Natural killer cell (primary cell): ENCODE measurements at regions not wholly inside any gene's neighbourhood (a gene's known extent, or its start where the extent isn't known, plus 50 kb on each side); places are given as distances from the start of the nearest gene placed in this dataset.

ENCODE experiments used
- ATAC-seq, 3 donors: fragments of 150-1000 bp in 2 of 3; fragments of 200-7000 bp in 1 of 3; cut with Tn5 transposase; 1 replicate in 1 of 3; 2 replicates in 2 of 3; pipeline ENCODE4 v1.10.0; 2021; ENCODE audit warnings: mild to moderate bottlenecking in 2 of 3, moderate library complexity in 2 of 3
- DNase-seq, 2 donors: peaks; one replicate each; pipeline versions ENCODE4 v3.0.0 to v3.0.0-alpha.2; 2013 to 2021; ENCODE audit warnings: mixed read lengths in 1 of 2
- H3K27ac ChIP-seq: one replicate; pipeline ENCODE4 v1.5.1; 2013; ENCODE audit warnings: mild to moderate bottlenecking, low read length
- H3K27me3 ChIP-seq: one replicate; pipeline ENCODE4 v1.6.1; 2013; ENCODE audit warnings: low read length; ENCODE audit not compliant: control insufficient read depth, insufficient read depth
- H3K36me3 ChIP-seq: one replicate; pipeline ENCODE4 v1.6.1; 2013; ENCODE audit warnings: low read length; ENCODE audit not compliant: control insufficient read depth, insufficient read depth
- H3K4me1 ChIP-seq: one replicate; pipeline ENCODE4 v1.6.1; 2013; ENCODE audit warnings: low read length; ENCODE audit not compliant: control insufficient read depth, insufficient read depth
- H3K4me3 ChIP-seq: one replicate; pipeline ENCODE4 v1.5.1; 2013; ENCODE audit warnings: low read length
- H3K9me3 ChIP-seq: one replicate; pipeline ENCODE4 v1.6.1; 2013; ENCODE audit warnings: low read length; ENCODE audit not compliant: control insufficient read depth, insufficient read depth
- H3K27ac Mint-ChIP-seq, 2 donors: one replicate each; pipeline ENCODE4 v1.8.0; 2022; ENCODE audit warnings: mild to moderate bottlenecking in 2 of 2, mixed read lengths in 2 of 2, moderate library complexity in 1 of 2
- H3K27me3 Mint-ChIP-seq, 2 donors: one replicate each; pipeline ENCODE4 v1.8.0; 2022; ENCODE audit warnings: low read depth in 2 of 2, mixed read lengths in 2 of 2
- H3K36me3 Mint-ChIP-seq: one replicate; pipeline ENCODE4 v1.8.0; 2022; ENCODE audit warnings: mixed read lengths
- H3K4me1 Mint-ChIP-seq, 2 donors: one replicate each; pipeline ENCODE4 v1.8.0; 2022; ENCODE audit warnings: mixed read lengths in 2 of 2
- H3K4me3 Mint-ChIP-seq: one replicate; pipeline ENCODE4 v1.8.0; 2022; ENCODE audit warnings: mild to moderate bottlenecking, moderate library complexity, mixed read lengths
- H3K9me3 Mint-ChIP-seq, 2 donors: one replicate each; pipeline ENCODE4 v1.8.0; 2022; ENCODE audit warnings: mixed read lengths in 2 of 2
- WGBS: methylation state at CpG from one replicate; pipeline ENCODE4 v1.1.7; 2013; ENCODE audit warnings: missing lambda C conversion rate; ENCODE audit not compliant: insufficient coverage; 5-methylcytosine and 5-hydroxymethylcytosine counted together
- intact Hi-C: fragments of 100-400 bp; cut with micrococcal nuclease; formaldehyde crosslinking; loops from one replicate; pipeline ENCODE4 v1.14.2; 2022
- TF ChIP-seq, protein P1 (sequence below): fragments of 200-600 bp; IDR thresholded peaks from one replicate; pipeline ENCODE4 v1.8.0; 2022; ENCODE audit warnings: antibody characterized with exemption

GRCh38 chr6:28600245-28600644, 74.6 kb downstream of the GPX5 start:
- intact Hi-C loops: no loop called here
- H3K27ac Mint-ChIP-seq: no peak overlapping the region
- H3K36me3 Mint-ChIP-seq: no peaks in the 10 kb centered on the region

DNA sequence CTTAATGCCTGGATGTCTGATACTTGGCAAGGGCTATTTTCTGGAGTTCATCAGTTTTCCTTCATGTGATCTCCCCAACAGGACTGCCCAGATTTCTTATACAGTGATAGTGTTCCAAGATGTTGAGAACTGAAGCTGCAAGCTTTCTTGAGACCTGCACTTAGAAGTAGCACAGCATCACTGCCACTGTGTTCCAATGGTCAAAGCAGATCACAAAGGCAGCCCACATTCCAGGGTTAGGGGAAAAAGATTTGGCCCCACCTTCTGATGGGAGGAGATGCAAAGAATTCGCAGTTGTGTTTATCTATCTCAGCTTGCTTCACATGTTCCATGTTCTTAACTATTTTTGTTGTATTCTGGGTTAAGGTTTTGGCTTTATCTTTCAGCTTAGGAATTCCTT, 78.2 kb downstream of the GPX5 start:
- no peak overlapping the region for H3K27ac ChIP-seq
- Mint-ChIP-seq H3K4me1 (no peaks in the 10 kb centered on the region), H3K27ac (no peak overlapping the region), H3K36me3 (no peaks in the 10 kb centered on the region), H3K27me3 (peaks cover 29 to 48% of the 10 kb centered on the region in 2 donors), H3K4me3 (no peak overlapping the region), H3K9me3 (no peaks in the 10 kb centered on the region)
- DNase-seq: no peak
- H3K9me3 ChIP-seq: no peaks in the 10 kb centered on the region
- peaks cover 15% of the 10 kb centered on the region for H3K27me3 ChIP-seq
- no peak for ATAC-seq
- H3K4me3 ChIP-seq: no peak overlapping the region
- WGBS: 20% methylated on average over 1 of the region's 1 CpG
- no peaks in the 10 kb centered on the region for H3K4me1 ChIP-seq
- TF ChIP-seq, protein P1, sequence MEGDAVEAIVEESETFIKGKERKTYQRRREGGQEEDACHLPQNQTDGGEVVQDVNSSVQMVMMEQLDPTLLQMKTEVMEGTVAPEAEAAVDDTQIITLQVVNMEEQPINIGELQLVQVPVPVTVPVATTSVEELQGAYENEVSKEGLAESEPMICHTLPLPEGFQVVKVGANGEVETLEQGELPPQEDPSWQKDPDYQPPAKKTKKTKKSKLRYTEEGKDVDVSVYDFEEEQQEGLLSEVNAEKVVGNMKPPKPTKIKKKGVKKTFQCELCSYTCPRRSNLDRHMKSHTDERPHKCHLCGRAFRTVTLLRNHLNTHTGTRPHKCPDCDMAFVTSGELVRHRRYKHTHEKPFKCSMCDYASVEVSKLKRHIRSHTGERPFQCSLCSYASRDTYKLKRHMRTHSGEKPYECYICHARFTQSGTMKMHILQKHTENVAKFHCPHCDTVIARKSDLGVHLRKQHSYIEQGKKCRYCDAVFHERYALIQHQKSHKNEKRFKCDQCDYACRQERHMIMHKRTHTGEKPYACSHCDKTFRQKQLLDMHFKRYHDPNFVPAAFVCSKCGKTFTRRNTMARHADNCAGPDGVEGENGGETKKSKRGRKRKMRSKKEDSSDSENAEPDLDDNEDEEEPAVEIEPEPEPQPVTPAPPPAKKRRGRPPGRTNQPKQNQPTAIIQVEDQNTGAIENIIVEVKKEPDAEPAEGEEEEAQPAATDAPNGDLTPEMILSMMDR: no peak
- no peaks in the 10 kb centered on the region for H3K36me3 ChIP-seq
- intact Hi-C loops: no loop called here

More at GRCh38 chr6:28600245-28600644, 74.6 kb downstream of the GPX5 start:
- WGBS: 98% methylated on average over 4 of the region's 7 CpGs
- TF ChIP-seq, protein P1: no peak
- Mint-ChIP-seq H3K27me3 (peaks cover 14 to 30% of the 10 kb centered on the region in 2 donors), H3K9me3 (no peaks in the 10 kb centered on the region), H3K4me3 (no peak overlapping the region), H3K4me1 (no peaks in the 10 kb centered on the region)
- H3K27me3 ChIP-seq: peaks cover 11% of the 10 kb centered on the region
- no peak overlapping the region for H3K4me3 ChIP-seq
- H3K27ac ChIP-seq: no peak overlapping the region
- ATAC-seq (no peak), DNase-seq (no peak)
- H3K36me3 ChIP-seq: no peaks in the 10 kb centered on the region
- no peaks in the 10 kb centered on the region for H3K9me3 ChIP-seq
- no peaks in the 10 kb centered on the region for H3K4me1 ChIP-seq

GRCh38 chr6:28606424-28607391, 81.0 kb downstream of the GPX5 start:
- Mint-ChIP-seq H3K27ac (no peak overlapping the region), H3K9me3 (peaks cover 0 to 2% of the 10 kb centered on the region in 2 donors), H3K27me3 (peaks cover 31 to 45% of the 10 kb centered on the region in 2 donors), H3K4me1 (no peaks in the 10 kb centered on the region), H3K36me3 (no peaks in the 10 kb centered on the region), H3K4me3 (no peak overlapping the region)
- Histone ChIP-seq H3K4me3 (no peak overlapping the region), H3K9me3 (no peaks in the 10 kb centered on the region), H3K4me1 (no peaks in the 10 kb centered on the region), H3K36me3 (no peaks in the 10 kb centered on the region), H3K27ac (no peak overlapping the region), H3K27me3 (peaks cover 20% of the 10 kb centered on the region)
- WGBS: 9% methylated on average over 30 of the region's 30 CpGs
- TF ChIP-seq, protein P1: no peak
- intact Hi-C loops: no loop called here
- DNase-seq: peak in 1 of 2 donors; percentile 46
- no peak for ATAC-seq
